Activated naive CD4-positive, alpha-beta T cell treated with anti-CD3 and anti-CD28 coated beads for 36 hours (primary cell): ENCODE measurements at regions not wholly inside any gene's neighbourhood (a gene's known extent, or its start where the extent isn't known, plus 50 kb on each side); places are given as distances from the start of the nearest gene placed in this dataset.

Source experiments
- CTCF ChIA-PET: fragments of 350-600 bp; sonication (Branson Sonifier 250); formaldehyde crosslinking; loops from one replicate; lab custom pipeline; 2021; ENCODE audit warnings: antibody characterized with exemption; lab: Charles Lee
- DNase-seq: peaks from one replicate; pipeline ENCODE4 v3.0.0-alpha.2; 2020
- H3K27ac Mint-ChIP-seq: one replicate; pipeline ENCODE4 v1.8.0; 2021; ENCODE audit warnings: mild to moderate bottlenecking, mixed read lengths
- H3K27me3 Mint-ChIP-seq: one replicate; pipeline ENCODE4 v1.8.0; 2021; ENCODE audit warnings: low read depth, mixed read lengths
- H3K36me3 Mint-ChIP-seq: one replicate; pipeline ENCODE4 v1.8.0; 2021; ENCODE audit warnings: low read depth, mixed read lengths
- H3K4me1 Mint-ChIP-seq: one replicate; pipeline ENCODE4 v1.8.0; 2021; ENCODE audit warnings: low read depth, mixed read lengths
- H3K4me3 Mint-ChIP-seq: one replicate; pipeline ENCODE4 v1.8.0; 2021; ENCODE audit warnings: mild to moderate bottlenecking, moderate library complexity, mixed read lengths
- H3K9me3 Mint-ChIP-seq: one replicate; pipeline ENCODE4 v1.8.0; 2021; ENCODE audit warnings: mixed read lengths
- intact Hi-C: fragments of 100-400 bp; cut with micrococcal nuclease; formaldehyde crosslinking; loops from one replicate; pipeline ENCODE4 v1.15.1; 2023

GRCh38 chr18:41745166-41746049 lies 209.6 kb upstream of the PIK3C3 start:
- H3K9me3 Mint-ChIP-seq = no peaks in the 10 kb centered on the region
- CTCF ChIA-PET = no interaction called here
- H3K27me3 Mint-ChIP-seq = no peaks in the 10 kb centered on the region
- peak; percentile 42 for DNase-seq
- no peaks in the 10 kb centered on the region for H3K36me3 Mint-ChIP-seq
- H3K4me3 Mint-ChIP-seq = no peak overlapping the region
- no peak overlapping the region for H3K27ac Mint-ChIP-seq
- H3K4me1 Mint-ChIP-seq = no peaks in the 10 kb centered on the region
- intact Hi-C loops = loop anchor here (5.0 kb wide), 1 partner anchor 808 kb away; no protein-coding TSS in a partner anchor

GRCh38 chr18:41744421-41745030 lies 210.5 kb upstream of the PIK3C3 start:
- no peak for DNase-seq
- no peaks in the 10 kb centered on the region for H3K36me3 Mint-ChIP-seq
- no peak overlapping the region for H3K4me3 Mint-ChIP-seq
- H3K27me3 Mint-ChIP-seq = no peaks in the 10 kb centered on the region
- H3K27ac Mint-ChIP-seq = no peak overlapping the region
- no peaks in the 10 kb centered on the region for H3K4me1 Mint-ChIP-seq
- CTCF ChIA-PET = interaction anchor here (0.7 kb wide), 1 partner anchor 849 kb away, joined by 3 read pairs; no protein-coding TSS in a partner anchor
- no peaks in the 10 kb centered on the region for H3K9me3 Mint-ChIP-seq
- intact Hi-C loops = loop anchor here (5.0 kb wide), 1 partner anchor 807 kb away; no protein-coding TSS in a partner anchor

DNA sequence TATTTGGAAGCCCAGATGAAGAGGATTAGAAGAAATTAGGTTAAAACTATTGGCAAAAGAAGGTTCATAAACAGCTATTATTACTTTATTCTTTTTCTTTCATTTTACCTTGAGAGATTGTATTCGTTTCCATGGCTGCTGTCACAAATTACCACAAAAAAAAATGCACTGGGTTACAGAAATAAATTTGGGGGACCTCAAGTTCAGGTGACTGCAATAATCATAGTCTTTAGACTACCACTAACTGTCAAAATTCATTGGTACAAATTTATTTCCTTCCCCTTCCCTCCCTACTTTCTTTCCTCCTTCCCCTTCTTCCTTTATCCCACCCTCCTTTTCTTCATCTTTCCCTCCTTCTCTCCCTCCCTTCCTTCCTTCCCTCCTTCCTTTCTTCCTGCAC lies 217.8 kb upstream of the PIK3C3 start:
- Mint-ChIP-seq H3K9me3 (no peaks in the 10 kb centered on the region), H3K36me3 (no peaks in the 10 kb centered on the region), H3K4me3 (no peak overlapping the region), H3K27me3 (no peaks in the 10 kb centered on the region), H3K4me1 (no peaks in the 10 kb centered on the region), H3K27ac (no peak overlapping the region)
- intact Hi-C loops = no loop called here
- DNase-seq = no peak
- CTCF ChIA-PET = no interaction called here

GRCh38 chr18:41734917-41735316 lies 220.1 kb upstream of the PIK3C3 start:
- DNase-seq = no peak
- H3K27me3 Mint-ChIP-seq = no peaks in the 10 kb centered on the region
- intact Hi-C loops = no loop called here
- no peak overlapping the region for H3K4me3 Mint-ChIP-seq
- H3K9me3 Mint-ChIP-seq = no peaks in the 10 kb centered on the region
- H3K36me3 Mint-ChIP-seq = no peaks in the 10 kb centered on the region
- CTCF ChIA-PET = no interaction called here
- no peak overlapping the region for H3K27ac Mint-ChIP-seq
- H3K4me1 Mint-ChIP-seq = no peaks in the 10 kb centered on the region

GRCh38 chr18:41732356-41732755 lies 222.7 kb upstream of the PIK3C3 start:
- Mint-ChIP-seq H3K9me3 (no peaks in the 10 kb centered on the region), H3K4me3 (no peak overlapping the region), H3K27me3 (no peaks in the 10 kb centered on the region), H3K27ac (no peak overlapping the region), H3K4me1 (no peaks in the 10 kb centered on the region), H3K36me3 (no peaks in the 10 kb centered on the region)
- intact Hi-C loops = no loop called here
- CTCF ChIA-PET = no interaction called here
- DNase-seq = no peak

DNA sequence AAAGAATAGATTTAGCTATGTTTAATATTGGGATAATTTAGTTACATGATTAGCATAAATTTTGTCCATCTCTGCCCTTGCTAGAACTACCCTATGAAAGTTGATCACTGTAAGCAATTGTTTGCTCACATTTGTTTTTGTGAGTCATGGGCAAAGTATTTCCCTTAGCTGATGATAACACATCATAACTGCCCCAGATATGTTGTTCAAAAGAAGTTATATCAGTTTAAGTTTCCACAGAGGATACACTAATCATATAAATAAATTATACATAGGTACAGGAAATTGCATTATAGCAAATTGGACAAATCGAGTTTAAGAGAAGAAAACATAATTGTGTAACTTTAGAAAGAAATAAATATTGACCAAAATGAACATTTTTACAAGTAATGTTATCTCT lies 223.2 kb upstream of the PIK3C3 start:
- Mint-ChIP-seq H3K4me1 (no peaks in the 10 kb centered on the region), H3K27ac (no peak overlapping the region), H3K36me3 (no peaks in the 10 kb centered on the region), H3K27me3 (no peaks in the 10 kb centered on the region), H3K4me3 (no peak overlapping the region), H3K9me3 (no peaks in the 10 kb centered on the region)
- DNase-seq = no peak
- intact Hi-C loops = no loop called here
- CTCF ChIA-PET = interaction anchor here (0.6 kb wide), 1 partner anchor 274 kb away, joined by 4 read pairs; no protein-coding TSS in a partner anchor

DNA sequence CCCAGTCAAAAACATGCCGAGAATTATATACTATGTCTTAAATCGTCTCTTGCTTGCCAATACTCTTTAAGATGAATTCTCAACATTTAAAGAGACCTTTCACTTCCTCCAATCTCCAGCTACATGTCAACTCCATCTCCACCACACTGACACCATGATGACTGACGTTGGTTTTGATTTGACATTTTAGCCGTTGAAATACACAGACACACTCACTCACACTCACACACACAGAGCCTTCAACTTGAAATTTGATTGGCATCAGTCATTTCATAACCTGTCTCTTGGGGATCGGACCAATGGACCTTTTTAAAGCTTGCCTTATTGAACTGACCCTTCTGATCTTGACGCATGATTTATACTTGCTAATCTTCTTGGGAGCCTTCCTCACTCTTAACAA lies 230.8 kb upstream of the PIK3C3 start:
- Mint-ChIP-seq H3K4me3 (no peak overlapping the region), H3K27ac (no peak overlapping the region), H3K4me1 (no peaks in the 10 kb centered on the region), H3K27me3 (no peaks in the 10 kb centered on the region), H3K9me3 (no peaks in the 10 kb centered on the region), H3K36me3 (no peaks in the 10 kb centered on the region)
- CTCF ChIA-PET = interaction anchor here (0.7 kb wide), 1 partner anchor 48 kb away, joined by 4 read pairs; no protein-coding TSS in a partner anchor
- intact Hi-C loops = no loop called here
- DNase-seq = no peak

GRCh38 chr18:41721103-41721790 lies 233.8 kb upstream of the PIK3C3 start:
- no peaks in the 10 kb centered on the region for H3K36me3 Mint-ChIP-seq
- intact Hi-C loops = no loop called here
- H3K4me1 Mint-ChIP-seq = no peaks in the 10 kb centered on the region
- no peak for DNase-seq
- CTCF ChIA-PET = no interaction called here
- no peak overlapping the region for H3K27ac Mint-ChIP-seq
- H3K9me3 Mint-ChIP-seq = no peaks in the 10 kb centered on the region
- H3K27me3 Mint-ChIP-seq = no peaks in the 10 kb centered on the region
- no peak overlapping the region for H3K4me3 Mint-ChIP-seq

DNA sequence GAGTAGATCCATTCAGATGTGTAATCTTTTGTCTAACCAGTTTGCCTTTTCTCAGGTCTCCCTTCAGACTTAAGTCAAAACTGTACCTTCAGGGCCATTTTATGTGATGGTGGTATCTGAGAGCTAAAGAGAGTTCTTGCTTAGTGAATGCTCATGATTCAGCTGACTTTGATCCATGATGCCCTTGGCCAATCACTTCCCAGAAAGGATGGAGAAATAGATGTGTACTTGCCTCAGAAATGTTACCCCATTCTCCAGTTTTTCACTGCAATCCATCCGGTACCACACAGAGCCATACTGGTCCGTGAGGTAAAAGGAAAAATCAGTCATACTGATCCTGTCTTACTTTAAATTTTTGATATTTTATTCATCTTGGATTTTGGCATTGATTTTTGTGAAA lies 234.8 kb upstream of the PIK3C3 start:
- Mint-ChIP-seq H3K27me3 (no peaks in the 10 kb centered on the region), H3K4me1 (no peaks in the 10 kb centered on the region), H3K4me3 (no peak overlapping the region), H3K27ac (no peak overlapping the region), H3K36me3 (no peaks in the 10 kb centered on the region), H3K9me3 (no peaks in the 10 kb centered on the region)
- intact Hi-C loops = no loop called here
- CTCF ChIA-PET = no interaction called here
- DNase-seq = no peak

- no peaks in the 10 kb centered on the region for H3K36me3 Mint-ChIP-seq
- intact Hi-C loops = no loop called here
- no peaks in the 10 kb centered on the region for H3K27me3 Mint-ChIP-seq
- no peak overlapping the region for H3K27ac Mint-ChIP-seq
- H3K4me1 Mint-ChIP-seq = no peaks in the 10 kb centered on the region
- CTCF ChIA-PET = no interaction called here
- H3K9me3 Mint-ChIP-seq = no peaks in the 10 kb centered on the region
- H3K4me3 Mint-ChIP-seq = no peak overlapping the region
- DNase-seq = no peak
These were observed 235.2 kb upstream of the PIK3C3 start for GRCh38 chr18:41719808-41720207.

DNA sequence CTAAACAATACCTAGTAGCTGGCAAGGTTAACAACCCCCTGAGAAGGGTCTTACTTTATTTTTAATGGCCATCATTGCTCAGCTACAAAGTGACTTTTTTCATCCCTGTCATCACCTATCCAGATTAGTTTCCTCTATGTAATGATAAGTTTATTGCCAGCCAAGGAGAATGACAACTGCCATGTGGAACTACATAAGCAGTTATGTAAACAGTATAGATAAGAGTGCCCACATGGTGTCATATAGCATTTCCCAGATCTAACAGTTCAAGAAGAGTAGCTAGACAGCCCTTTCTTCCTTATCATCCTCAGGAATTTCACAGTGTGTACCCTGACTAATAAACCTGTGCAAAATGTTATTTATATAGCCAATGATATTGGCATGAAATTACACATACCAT lies 240.2 kb upstream of the PIK3C3 start:
- H3K9me3 Mint-ChIP-seq = no peaks in the 10 kb centered on the region
- no peak overlapping the region for H3K4me3 Mint-ChIP-seq
- H3K4me1 Mint-ChIP-seq = no peaks in the 10 kb centered on the region
- H3K36me3 Mint-ChIP-seq = no peaks in the 10 kb centered on the region
- DNase-seq = no peak
- H3K27ac Mint-ChIP-seq = no peak overlapping the region
- CTCF ChIA-PET = no interaction called here
- H3K27me3 Mint-ChIP-seq = no peaks in the 10 kb centered on the region
- intact Hi-C loops = no loop called here

DNA sequence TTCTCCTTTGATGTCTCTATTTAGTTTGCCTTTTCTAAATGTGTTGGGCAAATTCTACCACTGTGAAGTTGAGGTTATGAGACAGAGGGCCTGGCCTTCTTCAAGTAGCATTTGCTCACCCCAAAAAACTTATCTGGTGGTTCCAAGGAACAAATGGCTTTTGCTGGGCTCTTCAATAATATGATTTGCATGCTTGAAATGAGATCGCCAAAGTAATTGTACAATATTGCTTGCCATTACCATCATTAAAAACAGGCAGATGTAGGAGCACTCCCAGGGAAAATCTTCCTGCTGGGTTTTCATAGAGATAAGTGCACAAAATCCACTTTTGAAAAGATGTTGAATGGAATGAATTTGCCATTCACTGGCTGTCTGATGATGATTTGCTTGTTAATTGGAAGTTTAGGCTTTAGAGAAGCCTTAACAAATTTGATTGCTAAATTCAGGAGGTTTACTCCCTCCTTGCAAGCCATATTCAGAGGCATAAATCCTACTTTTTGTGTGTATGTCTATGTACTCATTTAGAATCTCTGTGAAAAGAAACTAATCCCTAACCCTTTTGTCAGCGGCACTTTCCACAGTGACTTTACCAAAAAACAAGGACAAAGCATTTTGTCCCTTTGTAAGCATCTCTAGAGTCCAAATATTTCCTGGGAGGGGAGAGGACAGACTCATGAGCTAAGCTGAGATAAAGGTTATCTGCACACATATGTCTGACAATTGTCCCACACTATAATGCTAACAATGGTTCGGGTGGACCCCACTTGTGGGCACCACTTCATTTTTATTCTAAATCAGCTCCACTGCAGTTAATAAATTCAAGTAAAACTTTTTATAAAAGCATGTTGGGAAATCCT lies 240.8 kb upstream of the PIK3C3 start:
- DNase-seq = no peak
- intact Hi-C loops = no loop called here
- Mint-ChIP-seq H3K27me3 (no peaks in the 10 kb centered on the region), H3K27ac (no peak overlapping the region), H3K36me3 (no peaks in the 10 kb centered on the region), H3K4me3 (no peak overlapping the region), H3K4me1 (no peaks in the 10 kb centered on the region), H3K9me3 (no peaks in the 10 kb centered on the region)
- CTCF ChIA-PET = no interaction called here
